ENCODE measurements at regions not wholly inside any gene's neighbourhood (a gene's known extent, or its start where the extent isn't known, plus 50 kb on each side); places are given as distances from the start of the nearest gene placed in this dataset.
"Not testable (repeated sequence)": the region's sequence is repeated elsewhere in the genome, so short reads cannot be mapped to it uniquely, and the experiment has no call there.

DNA sequence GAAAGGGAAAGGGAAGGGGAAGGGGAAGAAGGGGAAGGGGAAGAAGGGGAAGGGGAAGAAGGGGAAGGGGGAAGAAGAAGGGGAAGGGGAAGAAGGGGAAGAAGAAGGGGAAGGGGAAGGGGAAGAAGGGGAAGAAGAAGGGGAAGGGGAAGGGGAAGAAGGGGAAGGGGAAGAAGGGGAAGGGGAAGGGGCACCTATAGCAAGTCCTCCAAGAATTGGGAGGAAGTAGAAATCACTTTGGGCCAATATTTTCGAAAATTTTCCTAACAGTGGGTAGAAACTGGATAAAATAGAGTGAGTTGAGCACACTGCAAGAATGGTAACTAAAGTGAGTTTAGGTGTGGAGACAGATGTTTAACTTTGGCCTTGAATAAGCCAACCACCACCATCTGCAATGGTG, 915.3 kb downstream of the DNAH5 start:
- Histone ChIP-seq H3K27ac (ENCODE audit: low read length) (no peak overlapping the region), H3K9me3 (ENCODE audit: control insufficient read depth, low read depth, low read length) (no peaks in the 10 kb centered on the region), H3K9ac (ENCODE audit: low read length) (no peak overlapping the region), H3K27me3 (ENCODE audit: control insufficient read depth, insufficient read depth, low read length) (no peaks in the 10 kb centered on the region), H3K4me3 (ENCODE audit: low read length) (no peak overlapping the region), H3K36me3 (ENCODE audit: control insufficient read depth, low read depth, low read length) (no peaks in the 10 kb centered on the region), H3K4me1 (ENCODE audit: control insufficient read depth, low read depth, low read length) (no peaks in the 10 kb centered on the region)

DNA sequence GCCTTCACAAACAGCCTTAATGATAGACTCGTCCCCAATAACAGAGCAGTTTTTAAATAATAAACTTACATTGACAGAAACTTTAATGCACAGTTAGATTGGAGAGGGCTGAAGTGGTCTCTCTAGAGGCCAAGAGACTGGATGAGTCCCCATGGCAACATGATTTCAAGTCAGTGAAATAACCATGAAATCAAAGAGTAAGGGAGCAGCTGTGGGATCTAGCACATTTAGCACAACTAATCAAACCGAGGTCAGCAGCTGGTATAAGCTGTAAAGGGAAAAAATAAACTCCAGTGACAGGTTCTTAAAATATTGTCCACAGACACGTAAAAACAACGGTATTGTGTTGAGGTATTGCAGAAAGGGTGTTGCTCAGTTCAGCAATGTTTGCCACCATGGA, 916.6 kb downstream of the DNAH5 start:
- no peaks in the 10 kb centered on the region for H3K36me3 ChIP-seq (ENCODE audit: control insufficient read depth, low read depth, low read length)
- H3K9me3 ChIP-seq (ENCODE audit: control insufficient read depth, low read depth, low read length): no peaks in the 10 kb centered on the region
- H3K27me3 ChIP-seq (ENCODE audit: control insufficient read depth, insufficient read depth, low read length): no peaks in the 10 kb centered on the region
- H3K9ac ChIP-seq (ENCODE audit: low read length): no peak overlapping the region
- H3K27ac ChIP-seq (ENCODE audit: low read length): no peak overlapping the region
- no peak overlapping the region for H3K4me3 ChIP-seq (ENCODE audit: low read length)
- no peaks in the 10 kb centered on the region for H3K4me1 ChIP-seq (ENCODE audit: control insufficient read depth, low read depth, low read length)

DNA sequence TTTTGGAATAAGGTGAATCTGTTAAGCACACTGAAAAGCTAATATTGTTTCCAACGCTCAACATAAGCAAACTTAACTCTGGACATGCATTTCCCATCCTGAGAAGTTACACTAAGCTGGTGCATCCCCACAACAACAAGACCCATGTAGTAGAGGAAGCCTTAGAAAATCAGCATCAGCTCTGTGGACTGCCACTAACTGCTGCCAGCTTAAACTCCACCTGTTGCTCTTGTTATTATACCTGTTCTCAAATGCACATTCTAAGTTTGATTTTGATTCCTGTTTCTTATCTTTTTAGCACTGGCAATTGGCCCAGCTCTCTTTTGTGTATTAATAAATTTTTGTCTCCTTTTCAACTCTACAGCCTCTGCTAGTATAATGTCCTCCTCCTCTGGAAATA, 924.8 kb downstream of the DNAH5 start:
- Histone ChIP-seq H3K4me1 (ENCODE audit: control insufficient read depth, low read depth, low read length) (no peaks in the 10 kb centered on the region), H3K9ac (ENCODE audit: low read length) (no peak overlapping the region), H3K9me3 (ENCODE audit: control insufficient read depth, low read depth, low read length) (no peaks in the 10 kb centered on the region), H3K27ac (ENCODE audit: low read length) (no peak overlapping the region), H3K4me3 (ENCODE audit: low read length) (no peak overlapping the region), H3K27me3 (ENCODE audit: control insufficient read depth, insufficient read depth, low read length) (no peaks in the 10 kb centered on the region), H3K36me3 (ENCODE audit: control insufficient read depth, low read depth, low read length) (no peaks in the 10 kb centered on the region)

DNA sequence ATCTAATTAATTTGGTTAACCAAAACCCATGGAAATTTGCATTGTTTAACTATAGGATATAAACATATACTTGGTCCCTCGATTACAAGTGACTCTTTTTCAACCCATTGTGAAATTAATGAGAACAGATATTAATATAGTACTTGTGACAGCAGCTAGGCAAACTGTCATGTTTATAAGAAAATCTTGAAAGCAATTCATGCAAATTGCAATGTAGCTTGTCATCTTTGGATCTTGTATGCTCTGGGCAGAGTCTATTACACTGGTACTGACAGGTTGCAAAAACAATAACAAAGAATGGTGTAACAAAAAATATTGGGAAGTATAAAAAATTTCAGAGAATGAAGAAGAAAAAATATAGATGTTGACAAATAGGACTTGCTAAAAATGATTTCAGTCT, 941.0 kb downstream of the DNAH5 start:
- no peak overlapping the region for H3K4me3 ChIP-seq (ENCODE audit: low read length)
- no peaks in the 10 kb centered on the region for H3K9me3 ChIP-seq (ENCODE audit: control insufficient read depth, low read depth, low read length)
- no peak overlapping the region for H3K9ac ChIP-seq (ENCODE audit: low read length)
- H3K27ac ChIP-seq (ENCODE audit: low read length): no peak overlapping the region
- no peaks in the 10 kb centered on the region for H3K4me1 ChIP-seq (ENCODE audit: control insufficient read depth, low read depth, low read length)
- H3K27me3 ChIP-seq (ENCODE audit: control insufficient read depth, insufficient read depth, low read length): no peaks in the 10 kb centered on the region
- no peaks in the 10 kb centered on the region for H3K36me3 ChIP-seq (ENCODE audit: control insufficient read depth, low read depth, low read length)

DNA sequence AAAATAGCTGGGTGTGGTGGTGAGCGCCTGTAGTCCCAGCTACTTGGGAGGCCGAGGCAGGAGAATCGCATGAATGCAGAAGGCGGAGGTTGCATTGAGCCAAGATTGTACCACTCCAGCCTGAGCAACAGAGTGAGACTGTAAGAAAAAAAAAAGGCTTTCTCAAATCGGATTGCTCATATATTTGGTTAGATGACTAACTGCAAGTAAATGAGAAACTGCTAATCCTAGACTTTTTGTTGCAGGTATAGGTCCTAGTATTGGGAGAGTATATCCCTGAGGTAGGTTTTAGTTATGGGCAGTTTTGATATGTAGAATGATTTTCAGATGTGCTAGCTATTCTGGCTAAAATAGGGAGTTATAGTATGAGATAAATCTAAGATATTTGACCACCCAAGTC, 944.8 kb downstream of the DNAH5 start:
- Histone ChIP-seq H3K27me3 (ENCODE audit: control insufficient read depth, insufficient read depth, low read length) (no peaks in the 10 kb centered on the region), H3K9ac (ENCODE audit: low read length) (no peak overlapping the region), H3K9me3 (ENCODE audit: control insufficient read depth, low read depth, low read length) (no peaks in the 10 kb centered on the region), H3K4me1 (ENCODE audit: control insufficient read depth, low read depth, low read length) (no peaks in the 10 kb centered on the region), H3K36me3 (ENCODE audit: control insufficient read depth, low read depth, low read length) (no peaks in the 10 kb centered on the region), H3K4me3 (ENCODE audit: low read length) (no peak overlapping the region), H3K27ac (ENCODE audit: low read length) (no peak overlapping the region)

DNA sequence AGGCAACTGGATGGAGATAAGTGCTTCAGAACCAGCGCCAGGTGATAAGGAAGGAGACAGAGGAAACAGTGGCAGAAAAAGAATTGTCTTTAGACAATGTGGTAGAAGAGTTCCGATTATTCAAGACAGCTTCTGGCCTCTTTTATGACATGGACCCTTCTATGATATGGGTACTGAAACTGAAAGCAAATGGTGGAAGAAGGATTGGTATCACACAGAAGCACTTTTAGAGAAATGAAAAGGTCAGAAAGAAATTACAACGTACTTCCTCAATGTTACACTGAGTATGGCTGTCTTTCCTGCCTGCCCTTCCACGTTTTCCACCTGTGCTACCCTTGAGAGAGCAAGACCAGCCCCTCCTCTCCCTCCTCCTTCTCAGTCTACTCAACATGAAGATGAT, 959.3 kb downstream of the DNAH5 start:
- Histone ChIP-seq H3K4me3 (ENCODE audit: low read length) (no peak overlapping the region), H3K27ac (ENCODE audit: low read length) (no peak overlapping the region), H3K27me3 (ENCODE audit: control insufficient read depth, insufficient read depth, low read length) (no peaks in the 10 kb centered on the region), H3K36me3 (ENCODE audit: control insufficient read depth, low read depth, low read length) (no peaks in the 10 kb centered on the region), H3K9me3 (ENCODE audit: control insufficient read depth, low read depth, low read length) (no peaks in the 10 kb centered on the region), H3K9ac (ENCODE audit: low read length) (no peak overlapping the region), H3K4me1 (ENCODE audit: control insufficient read depth, low read depth, low read length) (no peaks in the 10 kb centered on the region)

DNA sequence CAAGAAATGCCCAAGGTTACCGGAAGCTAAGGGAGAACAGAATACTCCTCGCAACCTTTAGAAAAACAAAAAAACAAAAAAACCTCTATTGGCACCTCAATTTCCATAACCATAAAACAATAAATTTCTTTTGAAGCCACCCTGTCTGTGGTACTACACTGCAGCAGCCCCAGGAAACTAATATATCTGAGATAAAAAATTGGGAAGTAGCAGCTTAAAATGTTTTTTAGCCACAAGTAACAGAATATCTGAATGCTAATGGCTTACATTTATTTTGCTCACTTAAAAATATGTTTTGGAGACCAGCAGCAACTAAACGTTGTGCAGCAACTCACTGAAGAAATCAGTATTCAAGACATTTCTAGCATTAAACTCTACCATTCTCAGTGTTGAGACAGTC, 969.6 kb downstream of the DNAH5 start:
- H3K9ac ChIP-seq (ENCODE audit: low read length): no peak overlapping the region
- no peak overlapping the region for H3K27ac ChIP-seq (ENCODE audit: low read length)

DNA sequence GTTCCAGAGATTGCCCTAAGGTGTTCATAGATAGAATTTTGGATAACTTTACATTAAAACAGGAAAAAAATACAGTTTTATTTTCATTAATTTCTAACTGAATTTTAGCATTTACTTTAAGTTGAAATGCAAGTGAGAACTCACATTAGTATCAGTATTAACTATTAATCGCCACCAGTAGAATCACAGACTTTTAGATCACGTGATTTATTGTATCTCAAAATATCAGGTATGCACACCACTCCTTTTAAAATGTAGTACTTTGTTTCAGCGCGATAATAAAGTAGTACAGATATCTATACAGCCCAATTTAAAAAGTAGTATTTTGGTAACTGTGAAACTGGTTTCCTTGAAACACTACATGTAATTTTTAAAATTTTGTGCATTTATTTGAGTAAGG, 978.7 kb downstream of the DNAH5 start:
- no peak overlapping the region for H3K9ac ChIP-seq (ENCODE audit: low read length)
- no peaks in the 10 kb centered on the region for H3K9me3 ChIP-seq (ENCODE audit: control insufficient read depth, low read depth, low read length)
- H3K4me1 ChIP-seq (ENCODE audit: control insufficient read depth, low read depth, low read length): no peaks in the 10 kb centered on the region
- no peaks in the 10 kb centered on the region for H3K36me3 ChIP-seq (ENCODE audit: control insufficient read depth, low read depth, low read length)
- no peak overlapping the region for H3K4me3 ChIP-seq (ENCODE audit: low read length)
- no peak overlapping the region for H3K27ac ChIP-seq (ENCODE audit: low read length)
- no peaks in the 10 kb centered on the region for H3K27me3 ChIP-seq (ENCODE audit: control insufficient read depth, insufficient read depth, low read length)

More for the DNA sequence above, 969.6 kb downstream of the DNAH5 start:
- no peaks in the 10 kb centered on the region for H3K9me3 ChIP-seq (ENCODE audit: control insufficient read depth, low read depth, low read length)
- H3K4me1 ChIP-seq (ENCODE audit: control insufficient read depth, low read depth, low read length): no peaks in the 10 kb centered on the region
- H3K27me3 ChIP-seq (ENCODE audit: control insufficient read depth, insufficient read depth, low read length): no peaks in the 10 kb centered on the region
- no peaks in the 10 kb centered on the region for H3K36me3 ChIP-seq (ENCODE audit: control insufficient read depth, low read depth, low read length)
- H3K4me3 ChIP-seq (ENCODE audit: low read length): no peak overlapping the region

DNA sequence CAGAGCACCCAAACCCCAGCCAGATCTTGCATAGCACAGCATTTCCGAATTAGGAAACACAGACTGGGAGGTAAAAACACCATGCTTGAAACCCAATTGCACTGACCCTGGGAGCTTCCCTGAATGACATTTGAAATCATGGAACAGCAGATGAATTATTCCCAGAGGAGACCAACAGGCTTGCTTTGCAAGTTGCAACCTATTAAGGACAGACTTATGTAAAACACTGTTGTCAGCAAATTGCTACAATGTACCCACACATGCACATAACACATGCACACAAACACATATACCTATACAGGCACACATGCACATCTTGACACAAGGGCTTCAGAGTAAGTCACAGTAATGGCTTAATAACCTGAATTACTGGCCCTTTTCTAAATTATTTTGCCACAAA, 984.8 kb downstream of the DNAH5 start:
- Histone ChIP-seq H3K27me3 (ENCODE audit: control insufficient read depth, insufficient read depth, low read length) (no peaks in the 10 kb centered on the region), H3K9me3 (ENCODE audit: control insufficient read depth, low read depth, low read length) (no peaks in the 10 kb centered on the region), H3K4me3 (ENCODE audit: low read length) (no peak overlapping the region), H3K9ac (ENCODE audit: low read length) (no peak overlapping the region), H3K36me3 (ENCODE audit: control insufficient read depth, low read depth, low read length) (no peaks in the 10 kb centered on the region), H3K27ac (ENCODE audit: low read length) (no peak overlapping the region), H3K4me1 (ENCODE audit: control insufficient read depth, low read depth, low read length) (peaks cover 11% of the 10 kb centered on the region)

DNA sequence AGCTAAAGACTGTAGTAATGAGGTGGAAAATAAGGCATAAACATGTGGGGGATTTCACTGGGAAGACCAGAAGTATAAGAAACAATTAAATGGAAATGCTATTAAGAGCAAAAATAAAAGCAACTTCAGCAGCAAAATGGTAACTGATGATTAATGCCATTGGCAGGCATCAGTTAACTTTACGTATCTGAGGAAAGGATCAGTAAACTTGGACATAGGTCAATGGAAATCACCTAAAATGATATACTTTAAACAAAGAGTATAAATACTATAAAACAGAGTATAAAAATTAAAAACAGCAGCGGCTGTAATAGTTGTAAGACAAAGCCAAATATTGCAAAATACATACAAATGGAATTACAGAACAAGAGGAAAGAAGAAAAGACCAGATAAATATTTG, 992.1 kb downstream of the DNAH5 start:
- H3K36me3 ChIP-seq (ENCODE audit: control insufficient read depth, low read depth, low read length): no peaks in the 10 kb centered on the region
- H3K9me3 ChIP-seq (ENCODE audit: control insufficient read depth, low read depth, low read length): no peaks in the 10 kb centered on the region
- no peak overlapping the region for H3K9ac ChIP-seq (ENCODE audit: low read length)
- H3K27ac ChIP-seq (ENCODE audit: low read length): no peak overlapping the region
- H3K27me3 ChIP-seq (ENCODE audit: control insufficient read depth, insufficient read depth, low read length): no peaks in the 10 kb centered on the region
- H3K4me3 ChIP-seq (ENCODE audit: low read length): no peak overlapping the region
- peaks cover 4% of the 10 kb centered on the region for H3K4me1 ChIP-seq (ENCODE audit: control insufficient read depth, low read depth, low read length)

DNA sequence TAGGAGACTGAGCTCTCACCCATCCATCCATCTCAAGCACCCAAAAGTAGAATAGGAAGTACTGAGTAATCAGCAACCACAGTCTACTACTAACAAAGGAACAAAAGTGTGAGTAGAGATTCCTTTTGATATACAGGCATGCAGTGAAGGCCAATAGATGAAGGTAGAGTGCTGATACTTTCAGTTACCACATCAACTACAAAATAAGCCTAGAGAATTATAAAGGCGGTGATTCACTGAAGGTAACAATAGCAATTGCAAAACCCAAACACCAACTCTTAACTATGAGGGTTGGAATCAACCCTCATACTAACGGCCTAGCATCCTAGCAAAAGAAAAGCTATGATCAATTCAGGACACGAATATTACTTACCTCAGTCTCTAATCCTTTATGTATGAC, 992.6 kb downstream of the DNAH5 start:
- H3K9me3 ChIP-seq (ENCODE audit: control insufficient read depth, low read depth, low read length): no peaks in the 10 kb centered on the region
- H3K4me1 ChIP-seq (ENCODE audit: control insufficient read depth, low read depth, low read length): no peaks in the 10 kb centered on the region
- no peak overlapping the region for H3K27ac ChIP-seq (ENCODE audit: low read length)
- H3K36me3 ChIP-seq (ENCODE audit: control insufficient read depth, low read depth, low read length): no peaks in the 10 kb centered on the region
- H3K9ac ChIP-seq (ENCODE audit: low read length): no peak overlapping the region
- no peaks in the 10 kb centered on the region for H3K27me3 ChIP-seq (ENCODE audit: control insufficient read depth, insufficient read depth, low read length)
- H3K4me3 ChIP-seq (ENCODE audit: low read length): no peak overlapping the region

DNA sequence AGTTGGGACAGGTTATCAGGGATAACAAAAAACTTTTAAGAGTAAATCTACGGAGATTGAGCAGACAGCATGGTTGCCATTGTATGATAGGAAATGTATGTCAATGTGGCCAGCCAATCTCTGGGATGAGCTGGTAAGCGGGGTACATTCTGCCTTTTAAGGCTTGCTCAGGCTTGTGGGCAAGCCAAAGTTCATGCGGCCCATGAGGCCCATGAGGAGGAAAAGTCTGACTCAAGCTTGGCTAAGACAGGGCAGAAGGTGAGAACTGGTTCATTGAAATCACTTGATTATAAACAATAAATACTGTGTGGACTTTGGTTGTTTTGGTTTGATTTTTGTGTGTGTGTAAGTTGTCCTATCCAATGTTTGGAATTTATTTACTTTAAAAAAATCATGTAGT, 997.1 kb downstream of the DNAH5 start:
- H3K4me1 ChIP-seq (ENCODE audit: control insufficient read depth, low read depth, low read length): no peaks in the 10 kb centered on the region
- no peak overlapping the region for H3K9ac ChIP-seq (ENCODE audit: low read length)
- H3K36me3 ChIP-seq (ENCODE audit: control insufficient read depth, low read depth, low read length): no peaks in the 10 kb centered on the region
- peaks cover 4% of the 10 kb centered on the region for H3K9me3 ChIP-seq (ENCODE audit: control insufficient read depth, low read depth, low read length)
- H3K27ac ChIP-seq (ENCODE audit: low read length): no peak overlapping the region
- no peaks in the 10 kb centered on the region for H3K27me3 ChIP-seq (ENCODE audit: control insufficient read depth, insufficient read depth, low read length)
- no peak overlapping the region for H3K4me3 ChIP-seq (ENCODE audit: low read length)

DNA sequence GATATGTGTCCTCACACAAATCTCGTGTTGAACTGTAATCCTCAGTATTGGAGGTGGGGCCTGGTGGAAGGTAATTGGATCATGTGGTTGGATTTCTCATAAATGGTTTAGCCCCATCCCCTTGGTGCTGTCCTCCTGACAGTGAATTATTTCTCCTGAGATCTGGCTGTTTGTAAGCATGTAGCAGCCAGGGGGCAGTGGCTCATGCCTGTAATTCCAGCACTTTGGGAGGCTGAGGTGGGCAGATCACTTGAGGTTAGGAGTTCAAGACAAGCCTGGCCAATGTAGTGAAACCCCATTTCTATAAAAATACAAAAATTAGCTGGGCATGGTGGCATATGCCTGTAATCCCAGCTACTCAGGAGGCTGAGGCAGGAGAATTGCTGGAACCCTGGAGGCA, 999.0 kb downstream of the DNAH5 start:
- not testable (repeated sequence) for H3K27me3 ChIP-seq (ENCODE audit: control insufficient read depth, insufficient read depth, low read length); H3K9ac ChIP-seq (ENCODE audit: low read length); H3K36me3 ChIP-seq (ENCODE audit: control insufficient read depth, low read depth, low read length); H3K4me1 ChIP-seq (ENCODE audit: control insufficient read depth, low read depth, low read length); H3K4me3 ChIP-seq (ENCODE audit: low read length); H3K27ac ChIP-seq (ENCODE audit: low read length); H3K9me3 ChIP-seq (ENCODE audit: control insufficient read depth, low read depth, low read length)

Data from iPS-18a (cell line).